ENCODE measurements at regions not wholly inside any gene's neighbourhood (a gene's known extent, or its start where the extent isn't known, plus 50 kb on each side); places are given as distances from the start of the nearest gene placed in this dataset.
"Not testable (repeated sequence)": the region's sequence is repeated elsewhere in the genome, so short reads cannot be mapped to it uniquely, and the experiment has no call there.

DNA sequence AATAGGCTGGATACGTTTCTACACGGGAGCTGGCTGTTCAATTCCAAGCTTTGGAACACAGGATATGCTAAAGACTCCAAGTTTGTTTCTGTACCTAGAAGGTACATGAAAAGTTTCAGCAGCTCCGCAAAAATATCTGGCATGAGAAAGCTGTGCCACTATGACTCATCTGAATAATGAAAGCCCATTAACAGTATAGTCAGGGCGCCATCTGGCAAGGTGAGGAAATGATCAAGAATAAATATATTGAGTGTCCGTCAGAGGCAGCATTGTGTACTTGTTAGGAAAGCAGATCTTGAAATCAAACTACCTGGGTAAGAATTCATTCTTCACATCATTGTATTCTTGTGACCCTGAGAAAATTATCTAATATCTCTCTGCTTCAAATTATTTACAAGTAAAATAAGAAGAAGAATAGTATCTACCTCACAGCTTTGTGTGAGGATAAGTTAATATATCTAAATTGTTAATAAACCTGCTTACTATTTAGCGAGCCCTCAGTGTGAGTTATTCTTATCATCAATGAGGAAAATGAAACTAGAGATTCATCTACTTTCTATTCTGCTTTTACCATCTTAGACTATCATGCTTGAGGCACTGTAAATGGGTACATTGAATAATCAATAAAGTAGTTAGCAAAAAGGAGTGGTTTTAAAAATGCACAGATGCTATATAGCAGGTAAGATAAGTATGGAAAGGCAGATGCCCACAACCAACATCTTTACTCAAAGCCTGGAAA, 53.5 kb downstream of the FSCB start:
- no peak for DNase-seq (ENCODE audit: low read depth in 2 of 2)

DNA sequence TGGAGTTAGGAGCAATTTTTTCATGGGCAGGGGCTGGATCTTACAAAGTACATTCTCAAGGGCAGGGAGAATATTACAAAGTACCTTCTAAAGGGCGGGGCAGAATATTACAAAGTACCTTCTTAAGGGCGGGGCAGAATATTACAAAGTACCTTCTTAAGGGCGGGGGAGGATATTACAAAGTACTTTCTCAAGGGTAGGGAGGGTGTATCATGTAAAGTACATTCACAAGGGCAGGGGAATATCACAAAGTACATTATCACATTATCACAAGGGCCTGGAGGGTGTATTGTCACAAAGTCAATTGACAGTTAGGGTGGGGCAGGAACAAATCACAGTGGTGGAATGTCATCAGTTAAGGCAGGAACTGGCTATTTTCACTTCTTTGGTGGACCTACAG, 56.9 kb downstream of the FSCB start:
- DNase-seq (ENCODE audit: low read depth in 2 of 2), result not testable (repeated sequence)

DNA sequence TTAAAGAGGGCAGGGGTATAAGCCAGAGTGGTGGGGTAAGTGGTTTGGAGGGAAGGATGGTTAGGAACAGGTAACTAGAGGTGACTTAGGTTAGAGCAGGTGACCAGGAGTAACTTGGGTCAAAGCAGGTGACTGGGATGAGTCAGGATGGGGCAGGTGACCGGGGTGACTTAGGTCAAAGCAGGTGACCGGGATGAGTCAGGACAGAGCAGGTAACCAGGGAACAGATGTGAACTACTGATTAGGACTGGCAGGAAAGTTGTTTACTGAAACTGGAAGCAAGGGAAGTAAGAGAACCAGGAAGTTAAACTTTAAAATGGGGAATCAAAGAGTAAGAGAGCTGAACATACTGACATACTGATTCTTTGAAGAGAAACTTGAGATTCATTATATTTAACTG, 57.4 kb downstream of the FSCB start:
- DNase-seq (ENCODE audit: low read depth in 2 of 2), result no peak

DNA sequence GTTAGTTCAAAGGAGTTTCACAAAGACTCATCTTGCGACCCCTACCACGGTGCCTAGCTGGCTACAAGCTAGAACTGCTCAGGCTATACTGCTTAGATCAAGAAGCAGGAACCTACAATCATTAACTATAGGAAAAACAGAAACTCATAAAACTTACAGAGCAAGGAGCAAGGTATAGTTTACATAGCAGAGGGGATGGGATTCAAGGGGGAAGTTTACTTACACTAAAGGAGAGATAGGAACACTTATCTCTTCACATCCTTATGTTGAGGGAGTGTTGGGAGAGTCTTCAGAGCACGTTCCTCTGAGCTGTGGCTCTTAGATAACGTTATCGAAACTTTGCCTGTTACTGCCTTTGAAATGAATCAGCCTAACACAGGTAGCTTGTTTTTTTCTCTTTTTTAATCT, 58.1 kb downstream of the FSCB start:
- no peak for DNase-seq (ENCODE audit: low read depth in 2 of 2)

GRCh38 chr14:44446965-44447364, 60.1 kb downstream of the FSCB start:
- no peak for DNase-seq (ENCODE audit: low read depth in 2 of 2)

GRCh38 chr14:44444454-44444853, 62.6 kb downstream of the FSCB start:
- DNase-seq (ENCODE audit: low read depth in 2 of 2), result no peak

GRCh38 chr14:44438936-44439335, 68.1 kb downstream of the FSCB start:
- no peak for DNase-seq (ENCODE audit: low read depth in 2 of 2)

- no peak for DNase-seq (ENCODE audit: low read depth in 2 of 2)
Measured at GRCh38 chr14:44438221-44438620, 68.9 kb downstream of the FSCB start.

GRCh38 chr14:44436458-44436857, 70.6 kb downstream of the FSCB start:
- DNase-seq (ENCODE audit: low read depth in 2 of 2), result no peak

DNA sequence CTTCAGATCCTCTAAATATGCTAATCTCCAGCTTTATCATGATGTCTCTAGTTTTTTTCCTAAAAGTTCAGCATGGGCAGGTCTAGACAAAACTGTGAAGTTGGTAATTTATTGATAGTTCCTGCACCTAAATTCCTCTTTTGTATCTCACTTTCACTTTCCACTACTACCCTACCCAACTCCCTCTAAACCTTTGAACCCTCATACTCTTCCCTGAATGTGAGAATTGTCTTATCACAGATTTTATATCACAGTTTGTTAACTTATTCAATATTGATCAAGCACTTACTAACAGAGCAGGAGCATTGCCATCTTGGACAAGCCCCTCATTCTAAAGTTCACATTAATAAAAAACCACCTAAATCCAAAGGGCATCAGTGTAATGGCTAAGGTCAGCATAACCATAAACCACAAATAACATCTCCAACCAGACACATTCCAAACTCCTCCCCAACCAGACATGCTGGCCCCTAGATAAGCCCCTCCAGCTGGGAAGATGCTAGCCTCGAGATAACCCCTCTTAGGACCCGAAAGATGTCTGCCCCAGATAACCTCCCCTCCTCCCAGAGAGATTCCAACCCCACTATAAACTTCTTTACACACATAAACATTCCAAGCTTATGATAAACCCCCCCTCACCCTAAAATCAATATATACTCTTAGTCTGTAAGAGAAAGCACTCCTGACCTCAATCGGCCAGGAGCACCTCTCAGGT, 78.7 kb downstream of the FSCB start:
- no peak for DNase-seq (ENCODE audit: low read depth in 2 of 2)

- DNase-seq (ENCODE audit: low read depth in 2 of 2), result no peak
Measured at GRCh38 chr14:44422699-44423098, 84.4 kb downstream of the FSCB start.

- DNase-seq (ENCODE audit: low read depth in 2 of 2), result no peak
Measured at GRCh38 chr14:44420226-44420625, 86.9 kb downstream of the FSCB start.

- no peak for DNase-seq (ENCODE audit: low read depth in 2 of 2)
Measured at GRCh38 chr14:44418856-44419255, 88.2 kb downstream of the FSCB start.

GRCh38 chr14:44417809-44418208, 89.3 kb downstream of the FSCB start:
- DNase-seq (ENCODE audit: low read depth in 2 of 2), result no peak

DNA sequence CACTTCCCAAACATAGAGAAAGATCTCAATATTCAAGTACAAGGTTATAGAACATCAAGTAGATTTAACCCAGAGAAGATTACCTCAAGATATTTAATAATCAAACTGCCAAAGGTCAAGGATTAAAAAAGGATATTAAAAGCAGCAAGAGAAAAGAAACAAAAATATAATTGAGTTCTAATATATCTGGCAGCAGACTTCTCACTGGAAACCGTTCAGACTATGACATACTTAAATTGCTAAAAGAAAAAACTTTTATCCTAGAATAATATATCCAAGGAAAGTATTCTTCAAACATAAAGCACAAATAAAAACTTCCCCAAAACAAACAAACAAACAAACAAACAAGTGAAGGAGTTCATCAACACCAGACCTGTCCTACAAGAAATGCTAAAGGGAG, 92.4 kb downstream of the FSCB start:
- no peak for DNase-seq (ENCODE audit: low read depth in 2 of 2)

DNA sequence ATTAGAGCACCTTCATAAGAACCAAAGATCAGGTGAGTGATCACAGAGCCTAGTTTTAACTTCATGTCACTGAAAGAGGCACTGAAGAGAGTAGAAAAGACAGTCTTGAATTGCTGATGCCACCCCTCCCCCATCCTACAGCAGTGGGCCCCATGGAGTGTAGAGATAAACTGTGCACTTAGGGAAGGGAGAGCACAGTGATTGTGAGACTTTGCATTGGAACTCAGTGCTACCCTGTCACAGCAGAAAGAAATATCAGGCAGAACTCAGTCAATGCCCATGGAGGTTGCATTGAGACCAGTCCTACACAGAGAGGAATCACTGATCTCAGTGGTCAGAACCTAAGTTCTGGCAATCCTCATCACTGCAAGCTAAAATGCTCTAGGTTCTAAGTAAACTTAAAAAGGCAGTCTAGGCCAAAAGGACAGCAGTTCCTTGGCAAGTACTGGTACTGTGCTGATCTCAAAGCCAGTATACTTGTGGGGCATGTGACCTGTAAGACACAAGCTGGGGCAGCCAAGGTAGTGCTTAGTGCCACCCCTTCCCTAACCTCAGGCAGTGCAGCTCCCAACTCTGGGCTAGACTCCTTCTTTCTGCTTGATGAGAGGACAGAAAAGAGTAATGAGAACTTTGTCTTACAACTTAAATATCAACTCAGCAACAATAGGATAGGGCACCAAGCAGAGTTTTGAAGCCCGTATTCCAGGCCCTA, 94.1 kb downstream of the FSCB start:
- no peak for DNase-seq (ENCODE audit: low read depth in 2 of 2)

DNA sequence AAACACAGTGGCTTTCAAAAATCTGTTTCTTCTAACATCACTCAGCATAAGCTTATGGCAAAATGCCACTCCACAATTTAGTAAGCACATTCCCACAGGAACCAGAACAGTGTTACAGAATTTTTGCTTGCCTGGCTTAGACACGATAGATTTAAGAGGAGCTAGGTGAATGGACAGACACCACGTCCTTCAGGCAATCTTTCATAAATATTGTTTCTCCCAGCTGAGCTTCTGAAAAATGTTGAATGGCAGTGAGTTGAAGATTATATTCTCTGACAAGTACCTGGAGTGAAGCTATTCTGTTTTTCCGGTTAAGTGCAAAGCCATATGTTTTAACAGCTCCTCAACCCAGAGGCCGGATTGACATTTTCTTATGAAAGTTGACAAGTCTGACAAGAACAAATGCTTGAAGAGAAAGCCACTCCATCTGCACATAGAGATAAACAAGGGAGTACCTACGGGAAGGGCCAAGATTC, 102.0 kb downstream of the FSCB start:
- no peak for DNase-seq (ENCODE audit: low read depth in 2 of 2)

GRCh38 chr14:44404599-44404998, 102.5 kb downstream of the FSCB start:
- no peak for DNase-seq (ENCODE audit: low read depth in 2 of 2)

DNA sequence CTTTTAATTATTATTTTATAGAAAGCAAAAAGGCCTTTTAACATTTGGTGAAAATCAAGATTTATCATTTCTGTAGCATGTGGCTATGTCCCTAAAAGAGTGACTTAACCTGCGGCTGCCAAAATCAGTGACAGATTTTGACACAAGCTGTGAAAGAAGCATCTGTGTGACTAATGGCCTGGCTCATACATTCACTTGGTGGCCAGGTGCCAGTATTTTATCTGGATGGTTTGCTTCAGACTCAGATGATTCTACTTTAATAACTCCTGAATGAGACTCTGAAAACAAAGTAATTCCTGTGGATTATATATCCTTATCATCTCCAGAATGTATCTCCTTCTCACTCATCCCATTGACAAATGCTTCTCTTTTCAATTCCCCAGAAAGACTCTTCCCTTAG, 103.0 kb downstream of the FSCB start:
- no peak for DNase-seq (ENCODE audit: low read depth in 2 of 2)

DNA sequence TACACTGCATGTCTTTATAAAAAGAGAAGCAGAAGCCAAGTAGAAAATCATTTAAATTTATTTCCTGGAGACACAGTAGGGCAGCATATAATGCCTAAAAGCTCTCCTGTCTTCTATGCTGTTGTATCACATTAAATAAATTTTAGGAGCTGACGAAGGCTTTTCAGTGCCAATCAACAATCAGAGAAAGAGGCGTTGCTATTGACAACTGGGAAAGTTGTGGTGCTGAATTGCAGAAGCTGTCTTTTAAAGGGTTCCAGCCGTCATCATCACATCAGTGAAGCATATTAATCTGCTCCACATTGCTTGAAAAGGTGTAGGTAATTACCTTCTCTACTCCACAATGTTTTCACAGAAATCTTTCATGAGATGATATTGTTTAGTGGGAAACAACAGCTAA, 103.9 kb downstream of the FSCB start:
- no peak for DNase-seq (ENCODE audit: low read depth in 2 of 2)

DNA sequence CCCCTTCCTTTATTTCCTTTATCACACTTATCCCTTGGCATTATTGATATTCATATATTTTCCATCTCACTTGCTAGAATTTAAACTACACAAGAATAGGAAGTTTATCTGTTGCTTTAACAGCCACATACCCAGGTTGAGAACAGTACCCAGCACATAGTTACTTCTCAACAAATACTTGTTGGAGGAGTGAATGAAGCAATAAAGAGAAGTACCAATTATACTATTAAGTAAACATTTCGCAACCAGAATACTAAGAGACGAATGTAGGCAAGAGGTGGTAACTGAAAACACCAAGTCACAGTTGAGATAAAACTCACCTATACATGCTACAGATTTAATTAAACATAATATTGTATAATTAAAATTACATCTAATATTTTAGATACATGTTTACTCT, 110.9 kb downstream of the FSCB start:
- DNase-seq (ENCODE audit: low read depth in 2 of 2), result no peak

DNA sequence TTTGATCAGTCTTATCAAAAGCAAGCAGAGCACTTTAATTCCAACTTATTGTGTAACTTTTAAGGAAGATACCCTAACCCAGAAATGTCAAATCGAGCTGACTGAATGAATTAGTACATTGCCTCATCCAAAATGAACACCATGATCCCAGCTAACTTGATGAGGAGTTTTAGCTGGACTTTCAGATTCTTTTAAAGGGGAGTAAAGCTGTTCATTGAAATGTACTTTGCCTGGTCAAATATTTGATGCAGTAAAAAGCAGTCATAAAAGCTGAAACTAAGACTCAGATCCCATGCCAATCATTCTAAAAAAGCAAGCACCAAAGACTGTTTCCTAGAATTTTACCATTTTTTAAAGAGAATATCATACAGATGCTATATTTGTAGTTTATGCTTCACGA, 114.1 kb downstream of the FSCB start:
- no peak for DNase-seq (ENCODE audit: low read depth in 2 of 2)

DNA sequence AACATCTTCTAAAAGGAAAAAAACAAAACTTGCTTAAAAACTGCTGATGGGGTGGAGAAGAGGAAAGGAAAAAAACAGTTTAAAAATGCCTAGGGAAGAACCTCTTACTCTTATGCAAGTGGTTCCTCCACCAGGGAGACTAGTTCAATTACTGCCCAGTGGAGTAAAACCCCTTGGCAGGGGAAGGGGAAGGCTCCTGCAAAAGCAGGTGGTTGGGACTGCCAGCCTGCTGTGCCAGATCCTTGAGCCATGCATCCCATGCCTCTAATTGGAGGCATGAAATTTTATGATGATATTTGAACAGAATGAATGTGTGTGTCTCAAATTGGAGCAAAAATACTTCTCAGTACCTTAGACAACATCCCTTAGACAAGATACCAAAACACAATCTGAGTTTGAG, 118.8 kb downstream of the FSCB start:
- DNase-seq (ENCODE audit: low read depth in 2 of 2), result no peak

All from dermis microvascular lymphatic vessel endothelial cell (primary cell).